GM18858 (cell line): ENCODE measurements at regions not wholly inside any gene's neighbourhood (a gene's known extent, or its start where the extent isn't known, plus 50 kb on each side); places are given as distances from the start of the nearest gene placed in this dataset.
"Not testable (repeated sequence)": the region's sequence is repeated elsewhere in the genome, so short reads cannot be mapped to it uniquely, and the experiment has no call there.

Experiments used
- ATAC-seq: cut with Tn5 transposase; IDR thresholded peaks from one replicate; pipeline ENCODE4 v1.9.1; 2021; ENCODE audit not compliant: unreplicated experiment

GRCh38 chr2:118577202-118577601, 270.2 kb downstream of the EN1 start:
- ATAC-seq, result no peak

GRCh38 chr2:118576109-118576855, 271.2 kb downstream of the EN1 start:
- no peak for ATAC-seq

GRCh38 chr2:118572380-118572779, 275.1 kb downstream of the EN1 start:
- ATAC-seq, result not testable (repeated sequence)

- ATAC-seq, result no peak
Observed at GRCh38 chr2:118569876-118570535, 277.4 kb downstream of the EN1 start.

- ATAC-seq, result no peak
Observed at GRCh38 chr2:118568700-118569099, 278.7 kb downstream of the EN1 start.

GRCh38 chr2:118565786-118566540, 281.5 kb downstream of the EN1 start:
- ATAC-seq, result no peak

- ATAC-seq, result no peak
Observed at GRCh38 chr2:118565301-118565700, 282.1 kb downstream of the EN1 start.

GRCh38 chr2:118562144-118562543, 285.3 kb downstream of the EN1 start:
- ATAC-seq, result no peak

- no peak for ATAC-seq
Observed at GRCh38 chr2:118558846-118559245, 288.6 kb downstream of the EN1 start.

- ATAC-seq, result no peak
Observed at GRCh38 chr2:118557791-118558190, 289.7 kb downstream of the EN1 start.

- no peak for ATAC-seq
Observed at GRCh38 chr2:118557016-118557415, 290.4 kb downstream of the EN1 start.

GRCh38 chr2:118554616-118555015, 292.8 kb downstream of the EN1 start:
- ATAC-seq, result no peak

- no peak for ATAC-seq
Observed at GRCh38 chr2:118549503-118549902, 297.9 kb downstream of the EN1 start.

- ATAC-seq, result no peak
Observed at GRCh38 chr2:118548880-118549488, 298.5 kb downstream of the EN1 start.

- no peak for ATAC-seq
Observed at GRCh38 chr2:118539290-118539689, 308.2 kb downstream of the EN1 start.

GRCh38 chr2:118536306-118536705, 311.1 kb downstream of the EN1 start:
- no peak for ATAC-seq

GRCh38 chr2:118535818-118536212, 311.6 kb downstream of the EN1 start:
- ATAC-seq, result no peak

GRCh38 chr2:118535171-118535817, 312.2 kb downstream of the EN1 start:
- ATAC-seq, result no peak

- ATAC-seq, result no peak
Observed at GRCh38 chr2:118530976-118531375, 316.5 kb downstream of the EN1 start.

GRCh38 chr2:118529908-118530599, 317.4 kb downstream of the EN1 start:
- no peak for ATAC-seq
